GM23338 (cell line): ENCODE measurements at regions not wholly inside any gene's neighbourhood (a gene's known extent, or its start where the extent isn't known, plus 50 kb on each side); places are given as distances from the start of the nearest gene placed in this dataset.

Experiments used
- ATAC-seq: fragments of 200-7000 bp; cut with Tn5 transposase; 3 replicates; pipeline ENCODE4 v1.9.1; 2020
- DNase-seq: peaks from one replicate; pipeline ENCODE4 v3.0.0-alpha.2; 2015; ENCODE audit warnings: low spot score
- H2AFZ ChIP-seq: fragments of 200-600 bp; sonication (generic); 2 replicates; pipeline ENCODE4 v1.8.0; 2016; ENCODE audit warnings: antibody characterized with exemption, mild to moderate bottlenecking, moderate library complexity
- H3F3A ChIP-seq: fragments of 200-600 bp; sonication (generic); replicated peaks from 2 replicates; pipeline ENCODE4 v1.8.0; 2017; ENCODE audit warnings: antibody characterized with exemption, mixed run types, low read depth
- H3K27ac ChIP-seq: fragments of 200-600 bp; sonication (generic); 2 replicates; pipeline ENCODE4 v1.6.1; 2016; ENCODE audit warnings: low read depth
- H3K27me3 ChIP-seq: fragments of 200-600 bp; sonication (generic); 2 replicates; pipeline ENCODE4 v1.8.0; 2016; ENCODE audit warnings: mild to moderate bottlenecking, mixed run types, moderate library complexity; ENCODE audit not compliant: insufficient read depth
- H3K36me3 ChIP-seq: fragments of 200-600 bp; sonication (generic); 2 replicates; pipeline ENCODE4 v1.8.0; 2016; ENCODE audit warnings: mild to moderate bottlenecking; ENCODE audit not compliant: insufficient read depth
- H3K4me1 ChIP-seq: fragments of 200-600 bp; sonication (generic); 2 replicates; pipeline ENCODE4 v1.8.0; 2016; ENCODE audit warnings: mild to moderate bottlenecking, moderate library complexity; ENCODE audit not compliant: insufficient read depth
- H3K4me2 ChIP-seq: fragments of 200-600 bp; sonication (generic); 2 replicates; pipeline ENCODE4 v1.7.1; 2017; ENCODE audit warnings: mixed run types
- H3K4me3 ChIP-seq: fragments of 200-600 bp; sonication (generic); 2 replicates; pipeline ENCODE4 v1.6.1; 2016; ENCODE audit warnings: mixed run types
- H3K79me2 ChIP-seq: fragments of 200-600 bp; sonication (generic); replicated peaks from 2 replicates; pipeline ENCODE4 v1.8.0; 2017; ENCODE audit warnings: mild to moderate bottlenecking; ENCODE audit not compliant: insufficient read depth
- H3K9me2 ChIP-seq: fragments of 200-600 bp; sonication (generic); 2 replicates; pipeline ENCODE4 v1.8.0; 2017; ENCODE audit not compliant: insufficient read depth
- H4K20me1 ChIP-seq: fragments of 200-600 bp; sonication (generic); replicated peaks from 2 replicates; pipeline ENCODE4 v1.8.0; 2017; ENCODE audit warnings: mild to moderate bottlenecking; ENCODE audit not compliant: insufficient read depth
- H3K27ac Mint-ChIP-seq: 2 replicates; pipeline ENCODE4 v1.8.0; 2020; ENCODE audit warnings: inconsistent platforms, mild to moderate bottlenecking, moderate library complexity, mixed read lengths
- H3K27me3 Mint-ChIP-seq: 3 replicates; pipeline ENCODE4 v1.8.0; 2022; ENCODE audit warnings: low read depth, mild to moderate bottlenecking, moderate library complexity, mixed read lengths, inconsistent platforms; ENCODE audit not compliant: insufficient read depth, poor library complexity
- H3K36me3 Mint-ChIP-seq: 3 replicates; pipeline ENCODE4 v1.8.0; 2021; ENCODE audit warnings: low read depth, mild to moderate bottlenecking, inconsistent platforms, moderate library complexity, mixed read lengths
- H3K4me1 Mint-ChIP-seq: 3 replicates; pipeline ENCODE4 v1.8.0; 2020; ENCODE audit warnings: mild to moderate bottlenecking, inconsistent platforms, mixed read lengths
- H3K4me3 Mint-ChIP-seq: 3 replicates; pipeline ENCODE4 v1.8.0; 2021; ENCODE audit warnings: moderate library complexity, mild to moderate bottlenecking, inconsistent platforms, mixed read lengths
- H3K9me3 Mint-ChIP-seq: 3 replicates; pipeline ENCODE4 v1.8.0; 2020; ENCODE audit warnings: moderate library complexity, mild to moderate bottlenecking, inconsistent platforms, mixed read lengths
- ETS1 ChIP-seq: IDR thresholded peaks from 2 replicates; pipeline ENCODE4 v1.6.1; 2016; ENCODE audit warnings: antibody characterized with exemption
- EZH2 ChIP-seq: fragments of 200-600 bp; sonication (generic); IDR thresholded peaks from one replicate; pipeline ENCODE4 v1.8.0; 2017; ENCODE audit warnings: antibody characterized with exemption, mild to moderate bottlenecking, low read depth; ENCODE audit not compliant: unreplicated experiment
- EZH2phosphoT487 ChIP-seq: fragments of 200-600 bp; sonication (generic); IDR thresholded peaks from one replicate; pipeline ENCODE4 v1.8.1; 2018; ENCODE audit warnings: antibody characterized with exemption; ENCODE audit not compliant: unreplicated experiment
- JUNB ChIP-seq: IDR thresholded peaks from one replicate; pipeline ENCODE4 v1.6.1; 2016; ENCODE audit warnings: antibody characterized with exemption; ENCODE audit not compliant: unreplicated experiment
- ZNF331 ChIP-seq: fragments of 250-450 bp; sonication (Bioruptor Pico); IDR thresholded peaks from 2 replicates; pipeline ENCODE4 v1.5.0; 2020; ENCODE audit warnings: low read depth, mild to moderate bottlenecking, moderate library complexity
- ZNF462 ChIP-seq: fragments of 250-450 bp; sonication (Bioruptor Pico); IDR thresholded peaks from 2 replicates; pipeline ENCODE4 v1.5.0; 2020; ENCODE audit warnings: mild to moderate bottlenecking, moderate library complexity

- TF ChIP-seq ZNF462 (CRISPR knock-in tag) (no peak), ZNF331 (CRISPR knock-in tag) (no peak), EZH2 (no peak), EZH2phosphoT487 (no peak)
Measured at GRCh38 chr2:195359043-195359735, 297.8 kb upstream of the SLC39A10 start (continued).

- H2AFZ ChIP-seq = no peak overlapping the region
- no peaks in the 10 kb centered on the region for H3K36me3 Mint-ChIP-seq
- H3K4me1 Mint-ChIP-seq = peaks cover 4% of the 10 kb centered on the region; the same call in 1 of the 3 replicates
- H3K9me2 ChIP-seq = no peaks in the 10 kb centered on the region
- no peaks in the 10 kb centered on the region for H3F3A ChIP-seq
- H3K4me3 ChIP-seq = no peak overlapping the region
- no peak overlapping the region for H3K4me2 ChIP-seq
- no peaks in the 10 kb centered on the region for H4K20me1 ChIP-seq
- H3K4me1 ChIP-seq = no peaks in the 10 kb centered on the region; the same call in 1 of the 2 replicates
- no peaks in the 10 kb centered on the region for H3K9me3 Mint-ChIP-seq
- no peak for TF ChIP-seq ZNF462 (CRISPR knock-in tag)
- TF ChIP-seq ETS1 = no peak
- no peak for TF ChIP-seq EZH2phosphoT487
- no peak for TF ChIP-seq JUNB
- H3K36me3 ChIP-seq = no peaks in the 10 kb centered on the region
- H3K27ac Mint-ChIP-seq = no peak overlapping the region
- no peaks in the 10 kb centered on the region for H3K27me3 ChIP-seq
- no peaks in the 10 kb centered on the region for H3K79me2 ChIP-seq
- H3K27me3 Mint-ChIP-seq = peaks cover 2% of the 10 kb centered on the region
- DNase-seq (no peak), ATAC-seq (no peak)
- H3K4me3 Mint-ChIP-seq = no peak overlapping the region
- H3K27ac ChIP-seq = no peak overlapping the region
Measured at GRCh38 chr2:195356920-195357440, 300.0 kb upstream of the SLC39A10 start.
